PC-9 (cell line): ENCODE measurements at regions not wholly inside any gene's neighbourhood (a gene's known extent, or its start where the extent isn't known, plus 50 kb on each side); places are given as distances from the start of the nearest gene placed in this dataset.

ENCODE experiments used
- BruUV-seq: library from RNA; stranded (reverse); fragments of 400-500 nt; replicated peaks from 2 replicates; lab custom pipeline; 2021; lab: Mats Ljungman, UMichigan
- CTCF ChIA-PET: fragments of 300-600 bp; sonication (Branson Sonifier 250); formaldehyde crosslinking; loops from one replicate; lab custom pipeline; 2022; ENCODE audit warnings: antibody characterized with exemption; lab: Charles Lee
- POLR2A ChIA-PET: fragments of 300-600 bp; sonication (Branson Sonifier 250); formaldehyde crosslinking; loops from one replicate; lab custom pipeline; 2022; ENCODE audit warnings: antibody characterized with exemption; ENCODE audit not compliant: unreplicated experiment; lab: Charles Lee
- DNase-seq, 2 experiments: peaks; one replicate each; pipeline versions ENCODE4 v3.0.0 to v3.0.0-alpha.2; 2015 to 2022; ENCODE audit warnings: mixed read lengths in 1 of 2
- H2AFZ ChIP-seq: fragments of 200-600 bp; sonication (generic); 2 replicates; pipeline ENCODE4 v1.8.1; 2017; ENCODE audit warnings: antibody characterized with exemption
- H3F3A ChIP-seq: fragments of 200-600 bp; sonication (generic); 2 replicates; pipeline ENCODE4 v1.8.1; 2017; ENCODE audit warnings: antibody characterized with exemption, mild to moderate bottlenecking, low read depth; ENCODE audit not compliant: insufficient read depth
- H3K27ac ChIP-seq: fragments of 200-600 bp; sonication (generic); 2 replicates; pipeline ENCODE4 v1.6.1; 2016; ENCODE audit warnings: mixed run types
- H3K27me3 ChIP-seq: fragments of 200-600 bp; sonication (generic); 2 replicates; pipeline ENCODE4 v1.6.1; 2016; ENCODE audit warnings: low read depth, mixed run types; ENCODE audit not compliant: insufficient read depth
- H3K36me3 ChIP-seq: fragments of 200-600 bp; sonication (generic); 2 replicates; pipeline ENCODE4 v1.6.1; 2016; ENCODE audit warnings: low read depth, mixed run types
- H3K4me1 ChIP-seq: fragments of 200-600 bp; sonication (generic); replicated peaks from 2 replicates; pipeline ENCODE4 v1.6.1; 2016; ENCODE audit warnings: mixed run types; ENCODE audit not compliant: insufficient read depth
- H3K4me2 ChIP-seq: fragments of 200-600 bp; sonication (generic); 2 replicates; pipeline ENCODE4 v1.6.1; 2017; ENCODE audit warnings: mixed run types
- H3K4me3 ChIP-seq: fragments of 200-600 bp; sonication (generic); 2 replicates; pipeline ENCODE4 v1.6.1; 2016; ENCODE audit warnings: mixed run types
- H3K79me2 ChIP-seq: fragments of 200-600 bp; sonication (generic); 2 replicates; pipeline ENCODE4 v1.6.1; 2017; ENCODE audit warnings: low read depth, mixed run types
- H3K9me2 ChIP-seq: fragments of 200-600 bp; sonication (generic); 2 replicates; pipeline ENCODE4 v1.8.1; 2017; ENCODE audit warnings: mild to moderate bottlenecking; ENCODE audit not compliant: insufficient read depth
- H3K9me3 ChIP-seq: fragments of 200-600 bp; sonication (generic); 2 replicates; pipeline ENCODE4 v1.8.1; 2016; ENCODE audit warnings: low read depth; ENCODE audit not compliant: insufficient read depth
- H4K20me1 ChIP-seq: fragments of 200-600 bp; sonication (generic); 2 replicates; pipeline ENCODE4 v1.8.1; 2017; ENCODE audit not compliant: insufficient read depth
- EZH2 ChIP-seq: fragments of 200-600 bp; sonication (generic); IDR thresholded peaks from 2 replicates; pipeline ENCODE4 v1.8.0; 2017; ENCODE audit warnings: antibody characterized with exemption, low read depth
- intact Hi-C: fragments of 100-400 bp; cut with micrococcal nuclease; formaldehyde crosslinking; loops from one replicate; pipeline ENCODE4 v1.10.0; 2022; ENCODE audit not compliant: unreplicated experiment
- TF ChIP-seq, protein P1 (sequence below): fragments of 200-600 bp; sonication (generic); conservative IDR thresholded peaks from 2 replicates; pipeline ENCODE4 v1.6.1; 2017; ENCODE audit warnings: mixed run types, antibody characterized with exemption, mild to moderate bottlenecking, moderate library complexity

DNA sequence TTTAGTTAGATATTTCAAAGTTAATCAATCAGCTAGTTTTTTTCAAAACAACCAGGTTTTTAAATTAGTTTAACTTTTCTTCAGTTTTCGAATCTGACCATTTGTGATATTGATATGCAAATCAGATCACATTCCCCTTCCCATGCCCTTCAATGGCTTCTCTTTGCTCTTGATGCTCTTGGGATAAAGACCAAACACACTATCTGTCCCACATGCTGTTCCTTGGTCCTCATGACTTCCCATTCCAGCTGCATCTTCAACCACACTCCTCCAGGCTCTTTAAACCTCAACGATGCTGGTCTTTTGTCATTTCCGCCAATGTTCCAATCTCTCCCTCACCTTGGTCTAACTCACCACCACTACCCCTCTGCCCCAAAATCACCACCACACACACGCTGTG, 285.8 kb downstream of the LMX1A start:
- DNase-seq = no peak

DNA sequence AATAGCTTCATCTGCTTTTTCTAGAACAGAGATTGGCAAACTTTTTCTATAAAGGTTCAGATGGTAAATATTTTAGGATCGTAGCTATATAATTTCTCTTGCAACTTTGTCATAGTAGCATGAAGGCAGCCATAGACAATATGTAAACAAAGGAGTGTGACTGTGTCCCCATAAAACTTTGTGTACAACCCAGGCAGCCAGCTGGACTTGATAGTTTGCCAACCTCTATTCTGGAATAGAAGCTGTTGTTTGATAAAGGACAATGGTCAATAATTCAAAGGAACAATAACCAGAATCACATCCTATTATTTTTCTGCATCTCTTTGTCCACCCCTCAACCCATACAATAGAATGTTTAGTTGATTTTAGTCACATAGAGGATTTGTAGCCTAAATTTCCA, 286.7 kb downstream of the LMX1A start:
- intact Hi-C loops = loop anchor here (5.0 kb wide), 1 partner anchor 283 kb away; no protein-coding TSS in a partner anchor
- Histone ChIP-seq H3K4me1 (no peaks in the 10 kb centered on the region), H3K27ac (no peak overlapping the region), H3K36me3 (no peaks in the 10 kb centered on the region), H4K20me1 (no peaks in the 10 kb centered on the region), H3F3A (no peaks in the 10 kb centered on the region), H3K9me3 (no peaks in the 10 kb centered on the region), H3K27me3 (no peaks in the 10 kb centered on the region), H3K4me3 (no peak overlapping the region), H3K9me2 (no peaks in the 10 kb centered on the region), H3K79me2 (no peaks in the 10 kb centered on the region), H3K4me2 (no peak overlapping the region), H2AFZ (no peak overlapping the region)
- ChIA-PET CTCF (no interaction called here), POLR2A (no interaction called here)
- no peak for DNase-seq
- no TSS peak for BruUV-seq
- TF ChIP-seq, protein P1, sequence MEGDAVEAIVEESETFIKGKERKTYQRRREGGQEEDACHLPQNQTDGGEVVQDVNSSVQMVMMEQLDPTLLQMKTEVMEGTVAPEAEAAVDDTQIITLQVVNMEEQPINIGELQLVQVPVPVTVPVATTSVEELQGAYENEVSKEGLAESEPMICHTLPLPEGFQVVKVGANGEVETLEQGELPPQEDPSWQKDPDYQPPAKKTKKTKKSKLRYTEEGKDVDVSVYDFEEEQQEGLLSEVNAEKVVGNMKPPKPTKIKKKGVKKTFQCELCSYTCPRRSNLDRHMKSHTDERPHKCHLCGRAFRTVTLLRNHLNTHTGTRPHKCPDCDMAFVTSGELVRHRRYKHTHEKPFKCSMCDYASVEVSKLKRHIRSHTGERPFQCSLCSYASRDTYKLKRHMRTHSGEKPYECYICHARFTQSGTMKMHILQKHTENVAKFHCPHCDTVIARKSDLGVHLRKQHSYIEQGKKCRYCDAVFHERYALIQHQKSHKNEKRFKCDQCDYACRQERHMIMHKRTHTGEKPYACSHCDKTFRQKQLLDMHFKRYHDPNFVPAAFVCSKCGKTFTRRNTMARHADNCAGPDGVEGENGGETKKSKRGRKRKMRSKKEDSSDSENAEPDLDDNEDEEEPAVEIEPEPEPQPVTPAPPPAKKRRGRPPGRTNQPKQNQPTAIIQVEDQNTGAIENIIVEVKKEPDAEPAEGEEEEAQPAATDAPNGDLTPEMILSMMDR = no peak
- TF ChIP-seq EZH2 = no peak

More for the DNA sequence above, 285.8 kb downstream of the LMX1A start:
- BruUV-seq = no TSS peak
- no peak overlapping the region for H3K4me3 ChIP-seq
- H3K36me3 ChIP-seq = no peaks in the 10 kb centered on the region
- H3F3A ChIP-seq = no peaks in the 10 kb centered on the region
- ChIA-PET CTCF (no interaction called here), POLR2A (no interaction called here)
- no peak for TF ChIP-seq EZH2
- TF ChIP-seq, protein P1 = no peak
- no peaks in the 10 kb centered on the region for H3K9me3 ChIP-seq
- no peaks in the 10 kb centered on the region for H3K27me3 ChIP-seq
- H3K79me2 ChIP-seq = no peaks in the 10 kb centered on the region
- H4K20me1 ChIP-seq = no peaks in the 10 kb centered on the region
- H3K4me2 ChIP-seq = no peak overlapping the region
- intact Hi-C loops = loop anchor here (5.0 kb wide), 1 partner anchor 283 kb away; no protein-coding TSS in a partner anchor
- H3K27ac ChIP-seq = no peak overlapping the region
- H3K9me2 ChIP-seq = no peaks in the 10 kb centered on the region
- H2AFZ ChIP-seq = no peak overlapping the region
- no peaks in the 10 kb centered on the region for H3K4me1 ChIP-seq

DNA sequence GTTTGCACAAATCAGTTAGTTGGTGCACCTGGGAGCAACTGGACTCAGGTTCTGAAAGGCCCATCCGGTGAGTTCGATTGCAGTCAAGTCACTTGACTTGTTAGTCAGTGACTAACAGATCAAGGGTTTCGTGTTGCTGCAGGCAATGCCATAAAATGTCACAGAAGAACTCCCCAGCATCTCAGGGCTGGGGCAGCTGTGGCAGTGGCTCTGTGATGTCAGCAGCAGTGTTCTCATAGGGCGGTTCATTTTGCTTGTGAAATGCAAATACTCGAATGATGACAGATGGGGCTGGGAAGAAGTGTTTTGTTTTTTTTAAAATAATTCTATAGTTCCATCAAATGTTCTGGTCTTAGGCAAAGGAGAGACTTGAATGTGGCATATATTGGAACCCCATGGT, 287.8 kb downstream of the LMX1A start:
- CTCF ChIA-PET = no interaction called here
- H3K9me3 ChIP-seq = no peaks in the 10 kb centered on the region
- no peaks in the 10 kb centered on the region for H3K9me2 ChIP-seq
- DNase-seq = no peak
- no TSS peak for BruUV-seq
- no peak overlapping the region for H3K4me2 ChIP-seq
- no peaks in the 10 kb centered on the region for H3K27me3 ChIP-seq
- H4K20me1 ChIP-seq = no peaks in the 10 kb centered on the region
- POLR2A ChIA-PET = no interaction called here
- no peaks in the 10 kb centered on the region for H3K36me3 ChIP-seq
- H3K27ac ChIP-seq = no peak overlapping the region
- H3K79me2 ChIP-seq = no peaks in the 10 kb centered on the region
- no peak for TF ChIP-seq EZH2
- TF ChIP-seq, protein P1 = no peak
- no peak overlapping the region for H2AFZ ChIP-seq
- H3K4me1 ChIP-seq = no peaks in the 10 kb centered on the region
- intact Hi-C loops = no loop called here
- no peak overlapping the region for H3K4me3 ChIP-seq
- H3F3A ChIP-seq = no peaks in the 10 kb centered on the region
